Ishikawa (cell line): ENCODE measurements at regions not wholly inside any gene's neighbourhood (a gene's known extent, or its start where the extent isn't known, plus 50 kb on each side); places are given as distances from the start of the nearest gene placed in this dataset.

Source experiments
- CEBPB ChIP-seq: IDR thresholded peaks from 2 replicates; pipeline ENCODE4 v1.6.1; 2012
- CREB1 ChIP-seq: IDR thresholded peaks from 2 replicates; pipeline ENCODE4 v1.6.1; 2012; ENCODE audit warnings: low read depth
- EGR1 ChIP-seq: IDR thresholded peaks from 2 replicates; pipeline ENCODE4 v1.6.1; 2012
- EP300 ChIP-seq: IDR thresholded peaks from 2 replicates; pipeline ENCODE4 v1.6.1; 2012; ENCODE audit warnings: borderline replicate concordance
- FOXM1 ChIP-seq: IDR thresholded peaks from 2 replicates; pipeline ENCODE4 v1.6.1; 2012; ENCODE audit warnings: low read depth, borderline replicate concordance
- RAD21 ChIP-seq: IDR thresholded peaks from 2 replicates; pipeline ENCODE4 v1.6.1; 2012; ENCODE audit warnings: low read depth
- TAF1 ChIP-seq: IDR thresholded peaks from 2 replicates; pipeline ENCODE4 v1.6.1; 2012; ENCODE audit warnings: low read depth, mild to moderate bottlenecking
- ZBTB7A ChIP-seq: IDR thresholded peaks from 2 replicates; pipeline ENCODE4 v1.6.1; 2012; ENCODE audit warnings: low read depth
- TF ChIP-seq, protein P1 (sequence below): IDR thresholded peaks from 2 replicates; pipeline ENCODE4 v1.6.1; 2012; ENCODE audit warnings: low read depth, mild to moderate bottlenecking

DNA sequence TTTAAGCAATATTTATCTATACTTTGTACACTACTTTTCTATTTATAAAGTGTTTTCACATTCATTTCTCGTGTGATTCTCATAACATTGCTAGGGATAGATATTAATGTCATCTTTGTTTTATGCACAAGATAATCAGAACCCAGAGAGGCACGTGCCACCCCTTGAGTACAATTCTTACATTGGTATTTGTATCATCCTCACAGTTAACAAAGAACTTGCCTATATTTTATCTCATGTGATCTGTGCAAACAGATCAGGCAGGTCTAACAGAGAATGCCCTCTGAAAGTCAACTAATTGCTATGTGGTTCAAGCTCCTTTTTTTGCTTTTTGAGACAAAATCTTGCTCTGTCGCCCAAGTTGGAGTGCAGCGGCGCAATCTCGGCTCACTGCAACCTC is 604.5 kb downstream of the LMO4 start:
- TF ChIP-seq TAF1 (no peak), EP300 (no peak), CEBPB (no peak), ZBTB7A (no peak), FOXM1 (no peak), EGR1 (no peak), CREB1 (no peak), RAD21 (no peak)
- TF ChIP-seq, protein P1, sequence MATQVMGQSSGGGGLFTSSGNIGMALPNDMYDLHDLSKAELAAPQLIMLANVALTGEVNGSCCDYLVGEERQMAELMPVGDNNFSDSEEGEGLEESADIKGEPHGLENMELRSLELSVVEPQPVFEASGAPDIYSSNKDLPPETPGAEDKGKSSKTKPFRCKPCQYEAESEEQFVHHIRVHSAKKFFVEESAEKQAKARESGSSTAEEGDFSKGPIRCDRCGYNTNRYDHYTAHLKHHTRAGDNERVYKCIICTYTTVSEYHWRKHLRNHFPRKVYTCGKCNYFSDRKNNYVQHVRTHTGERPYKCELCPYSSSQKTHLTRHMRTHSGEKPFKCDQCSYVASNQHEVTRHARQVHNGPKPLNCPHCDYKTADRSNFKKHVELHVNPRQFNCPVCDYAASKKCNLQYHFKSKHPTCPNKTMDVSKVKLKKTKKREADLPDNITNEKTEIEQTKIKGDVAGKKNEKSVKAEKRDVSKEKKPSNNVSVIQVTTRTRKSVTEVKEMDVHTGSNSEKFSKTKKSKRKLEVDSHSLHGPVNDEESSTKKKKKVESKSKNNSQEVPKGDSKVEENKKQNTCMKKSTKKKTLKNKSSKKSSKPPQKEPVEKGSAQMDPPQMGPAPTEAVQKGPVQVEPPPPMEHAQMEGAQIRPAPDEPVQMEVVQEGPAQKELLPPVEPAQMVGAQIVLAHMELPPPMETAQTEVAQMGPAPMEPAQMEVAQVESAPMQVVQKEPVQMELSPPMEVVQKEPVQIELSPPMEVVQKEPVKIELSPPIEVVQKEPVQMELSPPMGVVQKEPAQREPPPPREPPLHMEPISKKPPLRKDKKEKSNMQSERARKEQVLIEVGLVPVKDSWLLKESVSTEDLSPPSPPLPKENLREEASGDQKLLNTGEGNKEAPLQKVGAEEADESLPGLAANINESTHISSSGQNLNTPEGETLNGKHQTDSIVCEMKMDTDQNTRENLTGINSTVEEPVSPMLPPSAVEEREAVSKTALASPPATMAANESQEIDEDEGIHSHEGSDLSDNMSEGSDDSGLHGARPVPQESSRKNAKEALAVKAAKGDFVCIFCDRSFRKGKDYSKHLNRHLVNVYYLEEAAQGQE, result no peak
